ENCODE measurements at regions not wholly inside any gene's neighbourhood (a gene's known extent, or its start where the extent isn't known, plus 50 kb on each side); places are given as distances from the start of the nearest gene placed in this dataset.
A peak's percentile ranks its signal among the peaks of the same experiment; 100 is the strongest.

GRCh38 chr4:170589597-170590191 lies 499.9 kb upstream of the AADAT start:
- Histone ChIP-seq H3K4me3 (ENCODE audit: low read length in 2 of 2) (no peak overlapping the region), H3K9me3 (ENCODE audit: control insufficient read depth in 2 of 2, insufficient read depth in 1 of 2, low read length in 1 of 2) (no peaks in the 10 kb centered on the region), H3K27ac (ENCODE audit: low read depth in 1 of 2, low read length in 1 of 2) (no peak overlapping the region), H3K4me1 (ENCODE audit: control insufficient read depth in 2 of 2, insufficient read depth in 2 of 2, low read length in 2 of 2) (no peaks in the 10 kb centered on the region), H3K36me3 (ENCODE audit: control insufficient read depth in 2 of 2, insufficient read depth in 2 of 2, low read length in 1 of 2) (no peaks in the 10 kb centered on the region), H3K27me3 (ENCODE audit: control insufficient read depth in 2 of 2, insufficient read depth in 1 of 2, low read length in 1 of 2) (no peaks in the 10 kb centered on the region)
- WGBS: 72% methylated on average over 3 of the region's 3 CpGs
- DNase-seq (ENCODE audit: low read depth in 6 of 9, low spot score in 9 of 9): peak in 1 of 9 donors; percentile 3

- H3K27ac ChIP-seq (ENCODE audit: low read depth in 1 of 2, low read length in 1 of 2): no peak overlapping the region
- no peaks in the 10 kb centered on the region for H3K27me3 ChIP-seq (ENCODE audit: control insufficient read depth in 2 of 2, insufficient read depth in 1 of 2, low read length in 1 of 2)
- H3K36me3 ChIP-seq (ENCODE audit: control insufficient read depth in 2 of 2, insufficient read depth in 2 of 2, low read length in 1 of 2): no peaks in the 10 kb centered on the region
- H3K4me1 ChIP-seq (ENCODE audit: control insufficient read depth in 2 of 2, insufficient read depth in 2 of 2, low read length in 2 of 2): no peaks in the 10 kb centered on the region
- peaks cover 0 to 4% of the 10 kb centered on the region in 2 donors for H3K9me3 ChIP-seq (ENCODE audit: control insufficient read depth in 2 of 2, insufficient read depth in 1 of 2, low read length in 1 of 2)
- WGBS: 96% methylated on average over 5 of the region's 5 CpGs
- DNase-seq (ENCODE audit: low read depth in 6 of 9, low spot score in 9 of 9): no peak
- H3K4me3 ChIP-seq (ENCODE audit: low read length in 2 of 2): no peak overlapping the region
Measured at GRCh38 chr4:170581969-170582368, 492.2 kb upstream of the AADAT start.

GRCh38 chr4:170581322-170581721 lies 491.6 kb upstream of the AADAT start:
- Histone ChIP-seq H3K4me1 (ENCODE audit: control insufficient read depth in 2 of 2, insufficient read depth in 2 of 2, low read length in 2 of 2) (no peaks in the 10 kb centered on the region), H3K27me3 (ENCODE audit: control insufficient read depth in 2 of 2, insufficient read depth in 1 of 2, low read length in 1 of 2) (no peaks in the 10 kb centered on the region), H3K36me3 (ENCODE audit: control insufficient read depth in 2 of 2, insufficient read depth in 2 of 2, low read length in 1 of 2) (no peaks in the 10 kb centered on the region), H3K9me3 (ENCODE audit: control insufficient read depth in 2 of 2, insufficient read depth in 1 of 2, low read length in 1 of 2) (peaks cover 0 to 4% of the 10 kb centered on the region in 2 donors), H3K4me3 (ENCODE audit: low read length in 2 of 2) (no peak overlapping the region), H3K27ac (ENCODE audit: low read depth in 1 of 2, low read length in 1 of 2) (no peak overlapping the region)
- DNase-seq (ENCODE audit: low read depth in 6 of 9, low spot score in 9 of 9): no peak
- WGBS: 89% methylated on average over 7 of the region's 7 CpGs

- 92% methylated on average over 2 of the region's 2 CpGs for WGBS
- Histone ChIP-seq H3K27ac (ENCODE audit: low read depth in 1 of 2, low read length in 1 of 2) (no peak overlapping the region), H3K4me3 (ENCODE audit: low read length in 2 of 2) (no peak overlapping the region), H3K4me1 (ENCODE audit: control insufficient read depth in 2 of 2, insufficient read depth in 2 of 2, low read length in 2 of 2) (no peaks in the 10 kb centered on the region), H3K9me3 (ENCODE audit: control insufficient read depth in 2 of 2, insufficient read depth in 1 of 2, low read length in 1 of 2) (peaks cover 0 to 4% of the 10 kb centered on the region in 2 donors), H3K27me3 (ENCODE audit: control insufficient read depth in 2 of 2, insufficient read depth in 1 of 2, low read length in 1 of 2) (no peaks in the 10 kb centered on the region), H3K36me3 (ENCODE audit: control insufficient read depth in 2 of 2, insufficient read depth in 2 of 2, low read length in 1 of 2) (no peaks in the 10 kb centered on the region)
- DNase-seq (ENCODE audit: low read depth in 6 of 9, low spot score in 9 of 9): no peak
Measured at GRCh38 chr4:170580651-170581050, 490.9 kb upstream of the AADAT start.

GRCh38 chr4:170538821-170539473 lies 449.2 kb upstream of the AADAT start:
- Histone ChIP-seq H3K4me1 (ENCODE audit: control insufficient read depth in 2 of 2, insufficient read depth in 2 of 2, low read length in 2 of 2) (no peaks in the 10 kb centered on the region), H3K27ac (ENCODE audit: low read depth in 1 of 2, low read length in 1 of 2) (no peak overlapping the region), H3K36me3 (ENCODE audit: control insufficient read depth in 2 of 2, insufficient read depth in 2 of 2, low read length in 1 of 2) (no peaks in the 10 kb centered on the region), H3K27me3 (ENCODE audit: control insufficient read depth in 2 of 2, insufficient read depth in 1 of 2, low read length in 1 of 2) (no peaks in the 10 kb centered on the region), H3K4me3 (ENCODE audit: low read length in 2 of 2) (no peak overlapping the region), H3K9me3 (ENCODE audit: control insufficient read depth in 2 of 2, insufficient read depth in 1 of 2, low read length in 1 of 2) (no peaks in the 10 kb centered on the region)
- DNase-seq (ENCODE audit: low read depth in 6 of 9, low spot score in 9 of 9): no peak

- H3K9me3 ChIP-seq (ENCODE audit: control insufficient read depth in 2 of 2, insufficient read depth in 1 of 2, low read length in 1 of 2): no peaks in the 10 kb centered on the region
- no peaks in the 10 kb centered on the region for H3K36me3 ChIP-seq (ENCODE audit: control insufficient read depth in 2 of 2, insufficient read depth in 2 of 2, low read length in 1 of 2)
- no peak for DNase-seq (ENCODE audit: low read depth in 6 of 9, low spot score in 9 of 9)
- no peaks in the 10 kb centered on the region for H3K27me3 ChIP-seq (ENCODE audit: control insufficient read depth in 2 of 2, insufficient read depth in 1 of 2, low read length in 1 of 2)
- H3K4me1 ChIP-seq (ENCODE audit: control insufficient read depth in 2 of 2, insufficient read depth in 2 of 2, low read length in 2 of 2): no peaks in the 10 kb centered on the region
- no peak overlapping the region for H3K27ac ChIP-seq (ENCODE audit: low read depth in 1 of 2, low read length in 1 of 2)
- 90% methylated on average over 5 of the region's 5 CpGs for WGBS
- H3K4me3 ChIP-seq (ENCODE audit: low read length in 2 of 2): no peak overlapping the region
Measured at GRCh38 chr4:170529748-170530722, 440.3 kb upstream of the AADAT start.

- H3K27ac ChIP-seq (ENCODE audit: low read depth in 1 of 2, low read length in 1 of 2): no peak overlapping the region
- H3K9me3 ChIP-seq (ENCODE audit: control insufficient read depth in 2 of 2, insufficient read depth in 1 of 2, low read length in 1 of 2): no peaks in the 10 kb centered on the region
- no peak overlapping the region for H3K4me3 ChIP-seq (ENCODE audit: low read length in 2 of 2)
- no peaks in the 10 kb centered on the region for H3K4me1 ChIP-seq (ENCODE audit: control insufficient read depth in 2 of 2, insufficient read depth in 2 of 2, low read length in 2 of 2)
- H3K36me3 ChIP-seq (ENCODE audit: control insufficient read depth in 2 of 2, insufficient read depth in 2 of 2, low read length in 1 of 2): no peaks in the 10 kb centered on the region
- 90% methylated on average over 1 of the region's 1 CpG for WGBS
- DNase-seq (ENCODE audit: low read depth in 6 of 9, low spot score in 9 of 9): no peak
- no peaks in the 10 kb centered on the region for H3K27me3 ChIP-seq (ENCODE audit: control insufficient read depth in 2 of 2, insufficient read depth in 1 of 2, low read length in 1 of 2)
Measured at GRCh38 chr4:170526471-170526870, 436.7 kb upstream of the AADAT start.

- H3K9me3 ChIP-seq (ENCODE audit: control insufficient read depth in 2 of 2, insufficient read depth in 1 of 2, low read length in 1 of 2): no peaks in the 10 kb centered on the region
- no peak for DNase-seq (ENCODE audit: low read depth in 6 of 9, low spot score in 9 of 9)
- H3K4me1 ChIP-seq (ENCODE audit: control insufficient read depth in 2 of 2, insufficient read depth in 2 of 2, low read length in 2 of 2): no peaks in the 10 kb centered on the region
- H3K4me3 ChIP-seq (ENCODE audit: low read length in 2 of 2): no peak overlapping the region
- no peaks in the 10 kb centered on the region for H3K36me3 ChIP-seq (ENCODE audit: control insufficient read depth in 2 of 2, insufficient read depth in 2 of 2, low read length in 1 of 2)
- 92% methylated on average over 5 of the region's 5 CpGs for WGBS
- no peaks in the 10 kb centered on the region for H3K27me3 ChIP-seq (ENCODE audit: control insufficient read depth in 2 of 2, insufficient read depth in 1 of 2, low read length in 1 of 2)
- no peak overlapping the region for H3K27ac ChIP-seq (ENCODE audit: low read depth in 1 of 2, low read length in 1 of 2)
Measured at GRCh38 chr4:170522427-170522970, 432.7 kb upstream of the AADAT start.

GRCh38 chr4:170497689-170498088 lies 407.9 kb upstream of the AADAT start:
- DNase-seq (ENCODE audit: low read depth in 6 of 9, low spot score in 9 of 9): no peak
- 63% methylated on average over 1 of the region's 1 CpG for WGBS
- H3K36me3 ChIP-seq (ENCODE audit: control insufficient read depth in 2 of 2, insufficient read depth in 2 of 2, low read length in 1 of 2): no peaks in the 10 kb centered on the region
- no peaks in the 10 kb centered on the region for H3K27me3 ChIP-seq (ENCODE audit: control insufficient read depth in 2 of 2, insufficient read depth in 1 of 2, low read length in 1 of 2)
- H3K4me3 ChIP-seq (ENCODE audit: low read length in 2 of 2): no peak overlapping the region
- no peaks in the 10 kb centered on the region for H3K4me1 ChIP-seq (ENCODE audit: control insufficient read depth in 2 of 2, insufficient read depth in 2 of 2, low read length in 2 of 2)
- no peak overlapping the region for H3K27ac ChIP-seq (ENCODE audit: low read depth in 1 of 2, low read length in 1 of 2)
- no peaks in the 10 kb centered on the region for H3K9me3 ChIP-seq (ENCODE audit: control insufficient read depth in 2 of 2, insufficient read depth in 1 of 2, low read length in 1 of 2)

All from thymus (tissue), 11 donors.